GM10248 (cell line): ENCODE measurements at regions not wholly inside any gene's neighbourhood (a gene's known extent, or its start where the extent isn't known, plus 50 kb on each side); places are given as distances from the start of the nearest gene placed in this dataset.

Source experiments
- CTCF ChIA-PET: fragments of 300-600 bp; sonication (Branson Sonifier 250); formaldehyde crosslinking; extraction: SDS; loops from one replicate; lab custom pipeline; 2021; ENCODE audit warnings: antibody characterized with exemption; lab: Yijun Ruan, JAX
- POLR2A ChIA-PET: fragments of 350-650 bp; sonication (Branson Sonifier 250); formaldehyde crosslinking; extraction: SDS; loops from one replicate; lab custom pipeline; 2020; ENCODE audit warnings: antibody characterized with exemption; lab: Yijun Ruan, JAX
- DNase-seq: peaks from one replicate; pipeline ENCODE4 v3.0.0; 2012; ENCODE audit errors: extremely low spot score
- TF ChIP-seq, protein P1 (sequence below): IDR thresholded peaks from 2 replicates; pipeline ENCODE4 v1.5.1; 2012; ENCODE audit warnings: mild to moderate bottlenecking, low read depth; ENCODE audit errors: extremely low read depth, missing control alignments, control extremely low read depth

DNA sequence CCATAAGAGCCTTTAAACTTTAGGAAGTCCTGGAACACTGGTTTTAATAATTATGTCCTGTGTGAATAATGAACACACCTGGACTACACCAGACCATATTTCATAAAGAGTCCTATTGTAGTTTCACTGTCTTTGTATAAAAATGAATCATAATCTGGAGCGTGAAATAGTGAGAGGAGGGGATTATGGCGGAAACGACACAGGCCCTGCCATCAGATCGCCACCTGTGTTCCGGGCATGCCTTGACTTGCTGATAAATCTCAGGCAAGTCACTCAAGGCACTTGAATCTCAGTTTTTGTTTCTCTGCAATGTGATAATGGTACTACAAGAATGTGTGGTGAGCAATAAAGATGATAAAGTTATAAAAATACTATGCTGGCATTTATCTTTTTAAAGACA is 995.5 kb downstream of the MCTP2 start:
- CTCF ChIA-PET, result interaction anchor here (1.8 kb wide), 1 partner anchor 13 kb away, joined by 4 read pairs; no protein-coding TSS in a partner anchor
- POLR2A ChIA-PET, result no interaction called here
- DNase-seq, result no peak
- TF ChIP-seq, protein P1, sequence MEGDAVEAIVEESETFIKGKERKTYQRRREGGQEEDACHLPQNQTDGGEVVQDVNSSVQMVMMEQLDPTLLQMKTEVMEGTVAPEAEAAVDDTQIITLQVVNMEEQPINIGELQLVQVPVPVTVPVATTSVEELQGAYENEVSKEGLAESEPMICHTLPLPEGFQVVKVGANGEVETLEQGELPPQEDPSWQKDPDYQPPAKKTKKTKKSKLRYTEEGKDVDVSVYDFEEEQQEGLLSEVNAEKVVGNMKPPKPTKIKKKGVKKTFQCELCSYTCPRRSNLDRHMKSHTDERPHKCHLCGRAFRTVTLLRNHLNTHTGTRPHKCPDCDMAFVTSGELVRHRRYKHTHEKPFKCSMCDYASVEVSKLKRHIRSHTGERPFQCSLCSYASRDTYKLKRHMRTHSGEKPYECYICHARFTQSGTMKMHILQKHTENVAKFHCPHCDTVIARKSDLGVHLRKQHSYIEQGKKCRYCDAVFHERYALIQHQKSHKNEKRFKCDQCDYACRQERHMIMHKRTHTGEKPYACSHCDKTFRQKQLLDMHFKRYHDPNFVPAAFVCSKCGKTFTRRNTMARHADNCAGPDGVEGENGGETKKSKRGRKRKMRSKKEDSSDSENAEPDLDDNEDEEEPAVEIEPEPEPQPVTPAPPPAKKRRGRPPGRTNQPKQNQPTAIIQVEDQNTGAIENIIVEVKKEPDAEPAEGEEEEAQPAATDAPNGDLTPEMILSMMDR, result no peak

- CTCF ChIA-PET, result interaction anchor here (1.4 to 1.8 kb wide), 2 partner anchors 11 to 13 kb away, joined by 3 to 4 read pairs; no protein-coding TSS in a partner anchor
Measured at GRCh38 chr15:95227235-95227634, 995.9 kb downstream of the MCTP2 start.

DNA sequence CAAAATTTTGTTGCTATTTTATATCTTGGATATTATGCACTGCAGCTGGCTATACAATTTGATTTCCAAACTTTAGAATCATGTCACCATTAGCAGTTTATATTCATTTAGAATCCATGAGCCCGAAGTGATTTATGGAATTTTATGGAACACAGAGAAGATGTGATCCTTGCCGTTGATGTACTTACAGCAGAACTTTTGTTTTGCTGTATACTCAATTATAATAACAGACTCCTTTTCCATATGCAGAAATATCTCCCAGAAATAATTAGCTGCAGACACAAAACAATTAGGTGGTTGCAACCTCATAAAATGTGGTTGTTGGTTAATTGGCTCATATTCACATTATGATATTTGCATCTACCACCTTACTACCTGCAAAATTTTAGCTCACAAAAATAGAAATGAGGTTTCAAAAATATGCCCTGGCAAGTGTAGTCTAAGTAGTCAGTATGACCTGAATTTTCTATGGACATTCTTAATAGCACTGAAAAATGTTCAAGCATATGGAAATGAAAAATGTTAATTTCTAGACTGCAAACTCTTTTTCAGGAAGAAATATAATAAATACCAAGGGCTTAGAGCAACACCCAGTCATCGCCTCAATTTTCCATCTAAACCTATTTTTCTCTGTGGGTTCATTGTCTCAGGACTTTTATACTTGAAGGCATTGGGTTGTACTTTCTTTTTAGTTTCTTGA is 997.6 kb downstream of the MCTP2 start:
- CTCF ChIA-PET, result interaction anchor here (0.9 kb wide), 1 partner anchor 8 kb away, joined by 3 read pairs; no protein-coding TSS in a partner anchor
- DNase-seq, result no peak
- POLR2A ChIA-PET, result no interaction called here
- TF ChIP-seq, protein P1, result no peak

More at GRCh38 chr15:95227235-95227634, 995.9 kb downstream of the MCTP2 start:
- POLR2A ChIA-PET, result no interaction called here
- no peak for DNase-seq
- TF ChIP-seq, protein P1, result no peak

DNA sequence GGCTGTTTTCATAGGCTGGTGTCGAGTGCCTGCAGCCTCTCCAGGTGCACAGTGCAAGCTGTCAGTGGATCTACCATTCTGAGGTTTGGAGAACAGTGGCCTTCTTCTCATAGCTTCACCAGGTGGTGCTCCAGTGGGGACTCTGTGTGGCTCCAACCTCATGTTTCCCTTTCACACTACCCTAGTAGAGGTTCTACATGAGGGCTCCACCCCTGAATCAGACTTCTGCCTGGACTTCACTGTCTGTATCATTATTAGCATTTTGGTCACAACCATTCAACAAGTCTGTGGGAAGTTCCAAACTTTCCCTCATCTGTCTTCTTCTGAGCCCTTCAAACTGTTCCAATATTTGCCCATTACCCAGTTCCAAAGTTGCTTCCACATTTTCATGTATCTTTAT is 1003.7 kb downstream of the MCTP2 start:
- POLR2A ChIA-PET, result no interaction called here
- TF ChIP-seq, protein P1, result no peak
- CTCF ChIA-PET, result interaction anchor here (1.0 kb wide), 1 partner anchor 9 kb away, joined by 3 read pairs; no protein-coding TSS in a partner anchor
- no peak for DNase-seq

- POLR2A ChIA-PET, result no interaction called here
- TF ChIP-seq, protein P1, result no peak
- CTCF ChIA-PET, result interaction anchor here (1.0 kb wide), 1 partner anchor 44 kb away, joined by 3 read pairs; no protein-coding TSS in a partner anchor
- DNase-seq, result no peak
Measured at GRCh38 chr15:95247071-95247984, 1016.0 kb downstream of the MCTP2 start.

DNA sequence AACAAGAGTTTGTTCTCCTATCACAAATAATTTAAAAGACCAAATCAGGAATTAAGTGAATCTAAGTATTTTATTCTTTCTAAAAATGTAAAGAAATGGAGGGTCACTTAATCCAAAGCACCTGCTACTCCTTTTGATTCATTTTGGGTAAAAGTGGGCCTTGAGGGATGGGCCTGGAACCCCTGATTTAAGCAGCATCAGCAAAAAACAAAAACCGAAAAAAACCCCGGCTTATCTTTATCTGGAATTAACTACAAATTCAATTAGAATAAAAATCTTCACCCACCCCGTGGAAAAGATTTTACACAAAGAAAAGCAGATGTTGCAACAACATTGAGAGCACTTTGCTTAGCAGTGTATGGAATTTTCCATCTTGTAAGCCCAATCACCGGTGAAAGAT is 1018.2 kb downstream of the MCTP2 start:
- TF ChIP-seq, protein P1, result no peak
- DNase-seq, result no peak
- POLR2A ChIA-PET, result no interaction called here
- CTCF ChIA-PET, result interaction anchor here (1.7 kb wide), 1 partner anchor 10 kb away, joined by 6 read pairs; no protein-coding TSS in a partner anchor
